A172 (cell line): ENCODE measurements at regions not wholly inside any gene's neighbourhood (a gene's known extent, or its start where the extent isn't known, plus 50 kb on each side); places are given as distances from the start of the nearest gene placed in this dataset.
"Not testable (repeated sequence)": the region's sequence is repeated elsewhere in the genome, so short reads cannot be mapped to it uniquely, and the experiment has no call there.

ENCODE experiments used
- DNase-seq: peaks from one replicate; pipeline ENCODE4 v3.0.0-alpha.2; 2015; ENCODE audit warnings: low spot score

GRCh38 chr1:188584119-188584518 is 1755.4 kb downstream of the PLA2G4A start:
- no peak for DNase-seq

GRCh38 chr1:188590641-188591040 is 1761.9 kb downstream of the PLA2G4A start:
- DNase-seq = no peak

- peak; percentile 62 for DNase-seq
Observed at GRCh38 chr1:188594542-188595235, 1765.9 kb downstream of the PLA2G4A start.

- DNase-seq = no peak
Observed at GRCh38 chr1:188599313-188599712, 1770.6 kb downstream of the PLA2G4A start.

- DNase-seq = no peak
Observed at GRCh38 chr1:188611432-188611831, 1782.7 kb downstream of the PLA2G4A start.

- no peak for DNase-seq
Observed at GRCh38 chr1:188615321-188615720, 1786.6 kb downstream of the PLA2G4A start.

- DNase-seq = no peak
Observed at GRCh38 chr1:188620236-188620635, 1791.5 kb downstream of the PLA2G4A start.

GRCh38 chr1:188641566-188642211 is 1812.9 kb downstream of the PLA2G4A start:
- DNase-seq = no peak

GRCh38 chr1:188642704-188643103 is 1814.0 kb downstream of the PLA2G4A start:
- DNase-seq = no peak

- DNase-seq = peak; percentile 70
Observed at GRCh38 chr1:188652678-188653077, 1823.9 kb downstream of the PLA2G4A start.

- not testable (repeated sequence) for DNase-seq
Observed at GRCh38 chr1:188655966-188656365, 1821.7 kb downstream of the BRINP3 start.

GRCh38 chr1:188660572-188660971 is 1817.1 kb downstream of the BRINP3 start:
- DNase-seq = no peak

GRCh38 chr1:188665477-188665876 is 1812.2 kb downstream of the BRINP3 start:
- DNase-seq = no peak

GRCh38 chr1:188668083-188668482 is 1809.6 kb downstream of the BRINP3 start:
- no peak for DNase-seq

- DNase-seq = peak; percentile 77
Observed at GRCh38 chr1:188669728-188670382, 1807.8 kb downstream of the BRINP3 start.

- peak; percentile 64 for DNase-seq
Observed at GRCh38 chr1:188670837-188671236, 1806.8 kb downstream of the BRINP3 start.

- DNase-seq = no peak
Observed at GRCh38 chr1:188672153-188672552, 1805.5 kb downstream of the BRINP3 start.

- DNase-seq = peak; percentile 84
Observed at GRCh38 chr1:188689542-188689941, 1788.1 kb downstream of the BRINP3 start.

GRCh38 chr1:188700116-188700515 is 1777.5 kb downstream of the BRINP3 start:
- DNase-seq = no peak

GRCh38 chr1:188706742-188707141 is 1770.9 kb downstream of the BRINP3 start:
- DNase-seq = peak; percentile 97

GRCh38 chr1:188708795-188709535 is 1768.7 kb downstream of the BRINP3 start:
- no peak for DNase-seq

- DNase-seq = peak; percentile 13
Observed at GRCh38 chr1:188715566-188715965, 1762.1 kb downstream of the BRINP3 start.
